SK-N-SH (cell line): ENCODE measurements at regions not wholly inside any gene's neighbourhood (a gene's known extent, or its start where the extent isn't known, plus 50 kb on each side); places are given as distances from the start of the nearest gene placed in this dataset.

Experiments used
- CTCF ChIA-PET: fragments of 300-600, 350-600 bp; formaldehyde crosslinking; extraction: SDS; loops from one replicate; lab custom pipeline; 2021; lab: Yijun Ruan, JAX
- POLR2A ChIA-PET: fragments of 350-600 bp; sonication (Branson Sonifier 250); formaldehyde crosslinking; extraction: SDS; loops from one replicate; lab custom pipeline; 2020; ENCODE audit warnings: antibody characterized with exemption, inconsistent platforms; lab: Yijun Ruan, JAX
- DNase-seq: peaks from one replicate; pipeline ENCODE4 v3.0.0; 2012
- H2AFZ ChIP-seq: fragments of 200-600 bp; sonication (generic); 2 replicates; pipeline ENCODE4 v1.8.1; 2016; ENCODE audit warnings: antibody characterized with exemption, mild to moderate bottlenecking, low read depth
- H3F3A ChIP-seq: fragments of 200-600 bp; sonication (generic); replicated peaks from 2 replicates; pipeline ENCODE3; 2016; ENCODE audit warnings: antibody characterized with exemption, mild to moderate bottlenecking; ENCODE audit not compliant: insufficient read depth
- H3K27ac ChIP-seq, 2 experiments: fragments of 200-500 bp in 1 of 2; fragments of 200-600 bp in 1 of 2; sonication (Bioruptor generic) in 1 of 2; sonication (generic), shearing (Covaris generic) in 1 of 2; 2 replicates each; pipeline versions ENCODE4 v1.5.1 to v1.6.1; 2014 to 2016; ENCODE audit warnings: low read depth in 2 of 2, inconsistent platforms in 1 of 2, low read length in 1 of 2, mild to moderate bottlenecking in 1 of 2, mixed read lengths in 1 of 2
- H3K27me3 ChIP-seq: fragments of 200-600 bp; sonication (generic), shearing (Covaris generic); 2 replicates; pipeline ENCODE4 v1.6.1; 2016; ENCODE audit warnings: mixed run types; ENCODE audit not compliant: insufficient read depth
- H3K36me3 ChIP-seq, 2 experiments: fragments of 200-500 bp in 1 of 2; fragments of 200-600 bp in 1 of 2; sonication (Bioruptor generic) in 1 of 2; sonication (generic) in 1 of 2; replicated peaks in 1 of 2; 2 replicates each; pipeline versions ENCODE3 to v1.5.1; 2014 to 2016; ENCODE audit warnings: low read length in 1 of 2, mild to moderate bottlenecking in 1 of 2; ENCODE audit not compliant: insufficient read depth in 2 of 2, control insufficient read depth in 1 of 2
- H3K4me1 ChIP-seq, 2 experiments: fragments of 200-500 bp in 1 of 2; fragments of 200-600 bp in 1 of 2; sonication (Bioruptor generic) in 1 of 2; sonication (generic), shearing (Covaris generic) in 1 of 2; 2 replicates each; pipeline versions ENCODE4 v1.5.1 to v1.6.1; 2014 to 2016; ENCODE audit warnings: low read depth in 1 of 2, low read length in 1 of 2, mixed run types in 1 of 2; ENCODE audit not compliant: insufficient read depth in 2 of 2, control insufficient read depth in 1 of 2
- H3K4me2 ChIP-seq: fragments of 200-600 bp; sonication (generic), shearing (Covaris generic); 2 replicates; pipeline ENCODE4 v1.6.1; 2017; ENCODE audit warnings: mixed run types
- H3K4me3 ChIP-seq, 2 experiments: fragments of 200-500 bp in 1 of 2; fragments of 200-600 bp in 1 of 2; sonication (Bioruptor generic) in 1 of 2; sonication (generic), shearing (Covaris generic) in 1 of 2; 2 replicates each; pipeline versions ENCODE4 v1.5.1 to v1.8.1; 2014 to 2016; ENCODE audit warnings: low read depth in 2 of 2, inconsistent platforms in 1 of 2, low read length in 1 of 2, mild to moderate bottlenecking in 1 of 2, mixed read lengths in 1 of 2, moderate library complexity in 1 of 2
- H3K79me2 ChIP-seq: fragments of 200-600 bp; sonication (generic); 2 replicates; pipeline ENCODE4 v1.8.1; 2017; ENCODE audit warnings: mild to moderate bottlenecking; ENCODE audit not compliant: insufficient read depth
- H3K9ac ChIP-seq: fragments of 200-600 bp; sonication (generic); 2 replicates; pipeline ENCODE4 v1.6.1; 2017; ENCODE audit warnings: mixed run types
- H3K9me2 ChIP-seq: fragments of 200-600 bp; sonication (generic); 2 replicates; pipeline ENCODE4 v1.6.1; 2017; ENCODE audit warnings: mixed run types
- H3K9me3 ChIP-seq: fragments of 200-600 bp; sonication (generic); 2 replicates; pipeline ENCODE4 v1.6.1; 2017; ENCODE audit warnings: mixed run types, mild to moderate bottlenecking, moderate library complexity
- H4K20me1 ChIP-seq: fragments of 200-600 bp; sonication (generic); 2 replicates; pipeline ENCODE4 v1.6.1; 2017; ENCODE audit warnings: mild to moderate bottlenecking, mixed run types; ENCODE audit not compliant: insufficient read depth
- ELF1 ChIP-seq: IDR thresholded peaks from 2 replicates; pipeline ENCODE4 v1.4.0; 2012
- FOSL2 ChIP-seq: IDR thresholded peaks from 2 replicates; pipeline ENCODE4 v1.4.0; 2012; ENCODE audit warnings: low read depth, mild to moderate bottlenecking, moderate library complexity, borderline replicate concordance
- FOXJ3 ChIP-seq: sonication (generic); formaldehyde crosslinking; IDR thresholded peaks from 2 replicates; pipeline ENCODE4 v1.5.1; 2020; ENCODE audit warnings: mild to moderate bottlenecking, missing genetic modification reagents
- FOXM1 ChIP-seq: IDR thresholded peaks from 2 replicates; pipeline ENCODE4 v1.4.0; 2012; ENCODE audit warnings: low read depth, mild to moderate bottlenecking
- GABPA ChIP-seq: IDR thresholded peaks from 2 replicates; pipeline ENCODE4 v1.4.0; 2012; ENCODE audit warnings: low read depth, mild to moderate bottlenecking
- MAX ChIP-seq: IDR thresholded peaks from 2 replicates; pipeline ENCODE4 v1.4.0; 2012; ENCODE audit warnings: low read depth
- MEF2A ChIP-seq: IDR thresholded peaks from 2 replicates; pipeline ENCODE4 v1.4.0; 2012; ENCODE audit warnings: low read depth, borderline replicate concordance
- RAD21 ChIP-seq: IDR thresholded peaks from 2 replicates; pipeline ENCODE4 v1.6.1; 2012; ENCODE audit warnings: mild to moderate bottlenecking, low read length
- REST ChIP-seq: IDR thresholded peaks from 2 replicates; pipeline ENCODE4 v1.6.1; 2012; ENCODE audit warnings: mild to moderate bottlenecking, low read depth, low read length, moderate library complexity
- RXRA ChIP-seq: IDR thresholded peaks from 2 replicates; pipeline ENCODE4 v1.4.0; 2012; ENCODE audit warnings: low read depth, mild to moderate bottlenecking, borderline replicate concordance
- SMC3 ChIP-seq: IDR thresholded peaks from 2 replicates; pipeline ENCODE4 v1.6.1; 2012; ENCODE audit warnings: low read depth, low read length, improper control_type of control experiment
- TEAD4 ChIP-seq: IDR thresholded peaks from 2 replicates; pipeline ENCODE4 v1.4.0; 2012; ENCODE audit warnings: mild to moderate bottlenecking, borderline replicate concordance; ENCODE audit not compliant: insufficient read depth
- YY1 ChIP-seq: IDR thresholded peaks from 2 replicates; pipeline ENCODE4 v1.4.0; 2012; ENCODE audit warnings: low read depth, mild to moderate bottlenecking
- WGBS: methylation state at CpG from one replicate; pipeline ENCODE4 v1.1.6; 2017; ENCODE audit warnings: low lambda C conversion rate; 5-methylcytosine and 5-hydroxymethylcytosine counted together
- TF ChIP-seq, protein P1 (sequence below): fragments of 200-600 bp; sonication (generic); IDR thresholded peaks from 2 replicates; pipeline ENCODE4 v1.6.1; 2017; ENCODE audit warnings: antibody characterized with exemption, mild to moderate bottlenecking, moderate library complexity
- TF ChIP-seq, protein P2 (sequence below): fragments of 150-350 bp; IDR thresholded peaks from 2 replicates; pipeline ENCODE4 v1.6.1; 2016; ENCODE audit warnings: mild to moderate bottlenecking, low read depth, low read length

DNA sequence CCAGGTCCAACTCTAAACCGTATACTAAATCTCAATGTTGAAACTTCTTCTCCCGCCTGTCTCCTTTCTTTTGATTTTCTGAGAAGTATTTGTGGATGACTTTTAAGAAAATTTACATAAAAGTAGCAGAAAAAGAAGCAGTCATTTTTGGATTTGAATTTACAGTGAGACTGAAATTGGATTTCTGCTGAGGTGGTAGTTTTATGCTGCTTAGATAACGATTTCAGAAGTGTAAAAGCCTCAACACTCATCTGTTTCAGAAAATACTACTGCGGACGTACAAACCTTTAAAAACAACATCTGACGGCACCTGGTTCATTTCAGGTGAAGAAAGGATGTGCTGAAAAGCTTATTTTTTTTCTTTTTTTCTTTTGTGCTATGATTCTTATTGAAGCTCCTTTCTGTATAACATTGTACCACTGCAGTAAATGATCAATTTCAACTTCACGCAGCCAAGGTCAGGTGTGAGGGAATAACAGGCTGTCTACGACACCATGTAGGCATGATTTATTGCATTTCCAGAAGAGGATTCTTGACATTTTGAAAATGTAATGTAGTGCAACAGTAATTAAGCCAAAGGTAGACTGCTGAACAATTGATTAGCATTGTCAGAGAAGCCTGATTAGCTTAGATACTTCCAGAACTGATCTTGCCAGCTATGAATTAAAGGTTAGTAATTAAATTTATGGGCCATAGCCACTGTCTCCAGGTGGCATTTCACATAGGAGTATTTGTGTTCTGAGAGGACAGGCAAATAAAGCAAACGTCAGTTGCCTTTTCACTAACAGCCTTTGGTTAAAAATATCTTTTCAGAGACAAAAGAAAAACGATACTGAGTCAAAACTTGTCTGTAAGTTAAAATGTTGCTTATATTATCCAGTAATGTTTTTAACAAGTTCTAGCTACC lies 134.6 kb upstream of the KBTBD8 start:
- Histone ChIP-seq H3K9me3 (no peaks in the 10 kb centered on the region), H3K36me3 (no peaks in the 10 kb centered on the region), H3K4me3 (no peak overlapping the region), H2AFZ (no peak overlapping the region), H3K27ac (no peak overlapping the region), H3K9me2 (no peaks in the 10 kb centered on the region), H3K79me2 (no peaks in the 10 kb centered on the region), H3K27me3 (no peaks in the 10 kb centered on the region), H3K9ac (no peak overlapping the region), H3K4me1 (no peaks in the 10 kb centered on the region), H4K20me1 (no peaks in the 10 kb centered on the region), H3K4me2 (no peak overlapping the region), H3F3A (no peaks in the 10 kb centered on the region)
- DNase-seq, result no peak
- ChIA-PET CTCF (interaction anchor here (1.5 kb wide), 1 partner anchor 41 kb away, joined by 5 read pairs; no protein-coding TSS in a partner anchor), POLR2A (no interaction called here)
- WGBS, result 46% methylated on average over 10 of the region's 10 CpGs
- TF ChIP-seq FOXJ3 (CRISPR knock-in tag) (no peak), SMC3 (no peak), GABPA (no peak), MAX (no peak), TEAD4 (no peak), ELF1 (no peak), YY1 (no peak), RXRA (no peak), RAD21 (no peak), MEF2A (no peak), FOXM1 (no peak), FOSL2 (no peak), REST (no peak)
- TF ChIP-seq, protein P1, sequence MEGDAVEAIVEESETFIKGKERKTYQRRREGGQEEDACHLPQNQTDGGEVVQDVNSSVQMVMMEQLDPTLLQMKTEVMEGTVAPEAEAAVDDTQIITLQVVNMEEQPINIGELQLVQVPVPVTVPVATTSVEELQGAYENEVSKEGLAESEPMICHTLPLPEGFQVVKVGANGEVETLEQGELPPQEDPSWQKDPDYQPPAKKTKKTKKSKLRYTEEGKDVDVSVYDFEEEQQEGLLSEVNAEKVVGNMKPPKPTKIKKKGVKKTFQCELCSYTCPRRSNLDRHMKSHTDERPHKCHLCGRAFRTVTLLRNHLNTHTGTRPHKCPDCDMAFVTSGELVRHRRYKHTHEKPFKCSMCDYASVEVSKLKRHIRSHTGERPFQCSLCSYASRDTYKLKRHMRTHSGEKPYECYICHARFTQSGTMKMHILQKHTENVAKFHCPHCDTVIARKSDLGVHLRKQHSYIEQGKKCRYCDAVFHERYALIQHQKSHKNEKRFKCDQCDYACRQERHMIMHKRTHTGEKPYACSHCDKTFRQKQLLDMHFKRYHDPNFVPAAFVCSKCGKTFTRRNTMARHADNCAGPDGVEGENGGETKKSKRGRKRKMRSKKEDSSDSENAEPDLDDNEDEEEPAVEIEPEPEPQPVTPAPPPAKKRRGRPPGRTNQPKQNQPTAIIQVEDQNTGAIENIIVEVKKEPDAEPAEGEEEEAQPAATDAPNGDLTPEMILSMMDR, result no peak
- TF ChIP-seq, protein P2, sequence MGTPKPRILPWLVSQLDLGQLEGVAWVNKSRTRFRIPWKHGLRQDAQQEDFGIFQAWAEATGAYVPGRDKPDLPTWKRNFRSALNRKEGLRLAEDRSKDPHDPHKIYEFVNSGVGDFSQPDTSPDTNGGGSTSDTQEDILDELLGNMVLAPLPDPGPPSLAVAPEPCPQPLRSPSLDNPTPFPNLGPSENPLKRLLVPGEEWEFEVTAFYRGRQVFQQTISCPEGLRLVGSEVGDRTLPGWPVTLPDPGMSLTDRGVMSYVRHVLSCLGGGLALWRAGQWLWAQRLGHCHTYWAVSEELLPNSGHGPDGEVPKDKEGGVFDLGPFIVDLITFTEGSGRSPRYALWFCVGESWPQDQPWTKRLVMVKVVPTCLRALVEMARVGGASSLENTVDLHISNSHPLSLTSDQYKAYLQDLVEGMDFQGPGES, result no peak
